ENCODE measurements at regions not wholly inside any gene's neighbourhood (a gene's known extent, or its start where the extent isn't known, plus 50 kb on each side); places are given as distances from the start of the nearest gene placed in this dataset.
A peak's percentile ranks its signal among the peaks of the same experiment; 100 is the strongest.

DNA sequence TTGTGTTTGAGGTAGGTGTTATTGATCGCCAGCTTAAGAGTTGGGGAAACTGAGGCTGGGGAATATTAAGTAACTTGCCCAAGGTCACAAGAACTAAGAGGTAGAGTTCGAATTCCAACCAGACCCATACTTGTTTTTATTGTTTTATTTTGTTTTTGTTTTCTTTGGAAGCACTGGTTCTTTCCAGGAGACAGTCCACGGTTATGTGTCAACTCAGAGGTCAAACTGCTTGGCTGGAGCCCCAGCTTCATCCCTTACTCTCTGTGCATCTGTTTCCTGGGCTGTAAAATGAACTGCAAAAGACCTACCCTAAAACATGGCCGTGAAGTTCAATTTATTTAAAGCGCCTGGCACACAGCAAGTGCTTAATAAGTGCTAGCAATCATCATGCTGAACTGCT lies 74.4 kb upstream of the MAP1LC3B2 start:
- DNase-seq (ENCODE audit: low spot score), result no peak

DNA sequence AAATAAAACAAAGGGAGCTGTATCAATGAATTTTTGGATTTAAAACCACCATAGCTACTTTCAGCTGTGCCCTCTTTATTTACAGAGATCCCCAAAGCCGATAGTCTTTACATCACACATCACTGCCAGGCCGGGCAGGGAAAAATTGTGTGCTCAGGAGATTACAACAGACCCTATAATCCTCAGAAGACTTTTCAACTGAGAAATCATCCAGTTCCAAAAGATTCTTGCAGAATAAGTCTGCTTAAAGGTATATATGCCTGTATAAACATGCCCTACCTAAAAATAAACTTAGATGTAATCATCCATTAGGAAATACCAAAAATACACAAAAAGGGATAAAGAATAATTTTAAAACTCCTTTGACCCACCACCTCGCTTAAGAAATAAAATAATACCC lies 70.1 kb upstream of the MAP1LC3B2 start:
- no peak for DNase-seq (ENCODE audit: low spot score)

- no peak for DNase-seq (ENCODE audit: low spot score)
Observed at GRCh38 chr12:116490471-116490870, 68.7 kb upstream of the MAP1LC3B2 start.

DNA sequence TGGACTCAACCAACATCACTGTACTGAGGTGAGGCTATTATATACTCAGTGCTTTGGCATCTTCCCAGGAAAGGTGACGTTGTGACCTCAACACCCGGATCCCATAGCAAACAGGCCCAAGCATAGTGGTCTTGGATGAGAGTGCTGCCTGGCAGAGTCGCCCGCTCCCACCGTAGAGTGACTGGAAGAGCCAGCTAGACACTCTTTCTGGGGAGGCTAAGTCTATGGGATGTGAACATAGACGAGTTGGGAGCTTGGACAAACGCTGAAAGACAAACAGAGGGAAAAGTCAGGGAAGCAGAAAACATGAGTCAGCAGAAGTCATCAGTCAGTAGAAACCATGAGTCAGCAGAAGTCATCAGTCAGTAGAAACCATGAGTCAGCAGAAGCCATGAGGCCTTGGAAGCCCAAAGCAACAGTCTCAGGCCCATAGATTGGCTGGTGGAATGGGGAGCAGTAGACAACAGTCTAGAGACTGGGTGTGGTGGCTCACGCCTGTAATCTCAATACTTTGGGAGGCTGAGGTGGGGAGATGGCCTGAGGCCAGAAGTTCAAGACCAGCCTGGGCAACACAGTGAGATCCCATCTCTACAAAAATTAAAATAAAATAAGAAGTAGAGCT lies 66.4 kb upstream of the MAP1LC3B2 start:
- no peak for DNase-seq (ENCODE audit: low spot score)

- DNase-seq (ENCODE audit: low spot score), result no peak
Observed at GRCh38 chr12:116495260-116495659, 63.9 kb upstream of the MAP1LC3B2 start.

- no peak for DNase-seq (ENCODE audit: low spot score)
Observed at GRCh38 chr12:116497051-116497591, 62.1 kb upstream of the MAP1LC3B2 start.

DNA sequence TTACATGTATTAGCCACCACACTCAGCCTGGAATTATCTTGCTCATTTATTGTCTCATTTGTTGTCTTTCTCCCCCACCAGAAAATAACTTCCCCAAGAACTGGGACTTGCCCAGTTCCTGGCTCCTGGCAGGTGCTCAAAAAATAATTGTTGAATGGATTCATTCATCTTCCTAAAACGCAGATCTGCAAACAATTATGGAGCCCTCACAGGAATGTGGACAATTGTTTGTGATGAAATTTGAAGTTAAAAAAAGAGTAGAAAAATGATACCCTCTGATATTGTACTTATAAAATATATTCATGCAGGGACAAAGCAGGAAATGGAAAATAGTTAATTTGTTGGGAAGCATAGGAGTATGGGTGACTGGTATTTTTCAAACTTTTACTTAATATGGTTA lies 60.7 kb upstream of the MAP1LC3B2 start:
- no peak for DNase-seq (ENCODE audit: low spot score)

- DNase-seq (ENCODE audit: low spot score), result no peak
Observed at GRCh38 chr12:116502141-116502725, 56.9 kb upstream of the MAP1LC3B2 start.

- DNase-seq (ENCODE audit: low spot score), result no peak
Observed at GRCh38 chr12:116502989-116503496, 56.1 kb upstream of the MAP1LC3B2 start.

- DNase-seq (ENCODE audit: low spot score), result no peak
Observed at GRCh38 chr12:116504438-116504837, 54.7 kb upstream of the MAP1LC3B2 start.

DNA sequence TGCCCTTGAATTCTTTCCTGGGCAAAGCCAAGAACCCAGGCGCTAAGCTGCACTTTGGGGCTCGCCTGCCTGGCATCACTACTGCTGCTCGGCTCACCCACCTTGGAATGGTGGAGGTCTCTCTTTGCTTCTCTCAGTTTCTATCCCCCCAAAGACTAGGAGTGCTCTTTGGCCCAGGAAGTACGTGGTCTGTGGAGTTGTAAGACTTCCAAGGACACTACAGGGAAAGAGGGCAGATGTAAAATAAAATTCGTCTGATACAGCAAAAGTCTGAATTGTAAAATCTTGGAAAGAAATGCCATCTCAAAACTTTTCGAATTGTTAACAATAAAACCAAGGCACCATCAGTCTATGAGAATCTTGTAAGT lies 52.5 kb upstream of the MAP1LC3B2 start:
- DNase-seq (ENCODE audit: low spot score), result no peak

GRCh38 chr12:116508145-116509121 lies 50.7 kb upstream of the MAP1LC3B2 start:
- DNase-seq (ENCODE audit: low spot score), result peak; percentile 61

All from iPS-NIHi11 (cell line).